Liver (tissue), 8 donors: ENCODE measurements at regions not wholly inside any gene's neighbourhood (a gene's known extent, or its start where the extent isn't known, plus 50 kb on each side); places are given as distances from the start of the nearest gene placed in this dataset.

ENCODE experiments used
- DNase-seq: peaks from one replicate; pipeline ENCODE4 v3.0.0-alpha.2; 2017; ENCODE audit warnings: low spot score
- H3K27ac ChIP-seq, 2 donors: one replicate each; pipeline ENCODE4 v1.7.0; 2013; ENCODE audit warnings: inconsistent platforms in 2 of 2, low read length in 2 of 2, control low read depth in 1 of 2, low read depth in 1 of 2, mild to moderate bottlenecking in 1 of 2
- H3K27me3 ChIP-seq, 4 donors: one replicate each; pipeline versions ENCODE4 v1.6.1 to v1.7.0; 2013; ENCODE audit warnings: low read length in 3 of 4, inconsistent platforms in 1 of 4, mild to moderate bottlenecking in 1 of 4, moderate library complexity in 1 of 4; ENCODE audit not compliant: control insufficient read depth in 4 of 4, insufficient read depth in 4 of 4
- H3K36me3 ChIP-seq, 4 donors: one replicate each; pipeline versions ENCODE4 v1.6.1 to v1.7.0; 2013; ENCODE audit warnings: low read length in 3 of 4, mild to moderate bottlenecking in 3 of 4, low read depth in 1 of 4, moderate library complexity in 1 of 4; ENCODE audit not compliant: control insufficient read depth in 4 of 4, insufficient read depth in 3 of 4
- H3K4me1 ChIP-seq, 4 donors: one replicate each; pipeline versions ENCODE4 v1.6.1 to v1.7.0; 2013; ENCODE audit warnings: low read length in 3 of 4, mild to moderate bottlenecking in 3 of 4, moderate library complexity in 1 of 4; ENCODE audit not compliant: control insufficient read depth in 4 of 4, insufficient read depth in 4 of 4
- H3K4me3 ChIP-seq, 3 donors: one replicate each; pipeline versions ENCODE4 v1.6.1 to v1.7.0; 2013; ENCODE audit warnings: low read length in 3 of 3, control low read depth in 1 of 3, low read depth in 1 of 3, mild to moderate bottlenecking in 1 of 3
- H3K9ac ChIP-seq, 2 donors: one replicate each; pipeline ENCODE4 v1.7.0; 2013; ENCODE audit warnings: low read length in 2 of 2, mild to moderate bottlenecking in 2 of 2, moderate library complexity in 2 of 2, control low read depth in 1 of 2, low read depth in 1 of 2
- H3K9me3 ChIP-seq, 4 donors: one replicate each; pipeline versions ENCODE4 v1.6.1 to v1.7.0; 2013; ENCODE audit warnings: low read length in 3 of 4; ENCODE audit not compliant: control insufficient read depth in 4 of 4
- ATF3 ChIP-seq: IDR thresholded peaks from 2 replicates; pipeline ENCODE4 v1.6.1; 2016; ENCODE audit warnings: antibody characterized with exemption
- CTCF ChIP-seq: fragments of 150-350 bp; IDR thresholded peaks from 2 replicates; pipeline ENCODE4 v1.5.1; 2017; ENCODE audit warnings: improper control_type of control experiment, low read depth, low read length; ENCODE audit not compliant: missing input control
- EGR1 ChIP-seq, 2 donors: IDR thresholded peaks; 2 replicates each; pipeline ENCODE4 v1.6.1; 2016 to 2018; ENCODE audit warnings: antibody characterized with exemption in 2 of 2, low read depth in 2 of 2
- FOXA1 ChIP-seq: IDR thresholded peaks from 2 replicates; pipeline ENCODE4 v1.6.1; 2016; ENCODE audit warnings: antibody characterized with exemption
- FOXA2 ChIP-seq: IDR thresholded peaks from 2 replicates; pipeline ENCODE4 v1.6.1; 2016; ENCODE audit warnings: antibody characterized with exemption
- GABPA ChIP-seq, 2 donors: IDR thresholded peaks in 1 of 2; conservative IDR thresholded peaks in 1 of 2; 2 replicates each; pipeline ENCODE4 v1.6.1; 2016; ENCODE audit warnings: antibody characterized with exemption in 2 of 2, mild to moderate bottlenecking in 1 of 2, moderate library complexity in 1 of 2
- HNF4A ChIP-seq, 2 donors: conservative IDR thresholded peaks; 2 replicates each; pipeline ENCODE4 v1.6.1; 2016; ENCODE audit warnings: antibody characterized with exemption in 2 of 2, mild to moderate bottlenecking in 2 of 2
- HNF4G ChIP-seq: IDR thresholded peaks from 2 replicates; pipeline ENCODE4 v1.6.1; 2016; ENCODE audit warnings: antibody characterized with exemption
- JUND ChIP-seq, 2 donors: IDR thresholded peaks; 2 replicates each; pipeline ENCODE4 v1.6.1; 2016; ENCODE audit warnings: antibody characterized with exemption in 2 of 2
- MAX ChIP-seq: IDR thresholded peaks from 2 replicates; pipeline ENCODE4 v1.6.1; 2016; ENCODE audit warnings: antibody characterized with exemption
- NR2F2 ChIP-seq: IDR thresholded peaks from 2 replicates; pipeline ENCODE4 v1.6.1; 2016; ENCODE audit warnings: antibody characterized with exemption
- RAD21 ChIP-seq, 2 donors: IDR thresholded peaks; 2 replicates each; pipeline ENCODE4 v1.6.1; 2016; ENCODE audit warnings: antibody characterized with exemption in 2 of 2, mild to moderate bottlenecking in 2 of 2
- RXRA ChIP-seq, 2 donors: IDR thresholded peaks; 2 replicates each; pipeline ENCODE4 v1.6.1; 2017 to 2018; ENCODE audit warnings: antibody characterized with exemption in 2 of 2, mild to moderate bottlenecking in 1 of 2
- SP1 ChIP-seq: IDR thresholded peaks from 2 replicates; pipeline ENCODE4 v1.6.1; 2018; ENCODE audit warnings: antibody characterized with exemption, mild to moderate bottlenecking
- TAF1 ChIP-seq: conservative IDR thresholded peaks from 2 replicates; pipeline ENCODE4 v1.6.1; 2016; ENCODE audit warnings: antibody characterized with exemption, mild to moderate bottlenecking
- YY1 ChIP-seq: IDR thresholded peaks from 2 replicates; pipeline ENCODE4 v1.6.1; 2016; ENCODE audit warnings: antibody characterized with exemption, mild to moderate bottlenecking
- WGBS: extraction: QIAGEN DNeasy Blood & Tissue Kit; methylation state at CpG from one replicate; pipeline ENCODE4 v1.1.7; 2013; 5-methylcytosine and 5-hydroxymethylcytosine counted together
- TF ChIP-seq, protein P1 (sequence below): IDR thresholded peaks from 2 replicates; pipeline ENCODE4 v1.6.1; 2016; ENCODE audit warnings: antibody characterized with exemption, mild to moderate bottlenecking
- TF ChIP-seq, protein P2 (sequence below): IDR thresholded peaks from 2 replicates; pipeline ENCODE4 v1.6.1; 2016; ENCODE audit warnings: antibody characterized with exemption
- donor health status: healthy.
- donor health status: healthy.
- donor health status: healthy.
- donor health status: healthy.
- donor health status: healthy.

GRCh38 chr4:152098365-152099060 lies 337.7 kb upstream of the GATB start:
- TF ChIP-seq ATF3 (no peak), RXRA (IDR thresholded peaks at IDR 0.05) (no peak), FOXA2 (no peak), EGR1 (IDR thresholded peaks at IDR 0.05; ENCODE audit: low read depth in 2 of 2) (no peak), HNF4G (no peak)
- Histone ChIP-seq H3K4me3 (no peak overlapping the region), H3K9ac (no peak overlapping the region), H3K4me1 (no peaks in the 10 kb centered on the region), H3K27me3 (no peaks in the 10 kb centered on the region), H3K36me3 (no peaks in the 10 kb centered on the region), H3K27ac (no peak overlapping the region), H3K9me3 (peaks cover 0 to 3% (median under 1%) of the 10 kb centered on the region in 4 donors)
- 96% methylated on average over 8 of the region's 8 CpGs for WGBS
- no peak for DNase-seq

DNA sequence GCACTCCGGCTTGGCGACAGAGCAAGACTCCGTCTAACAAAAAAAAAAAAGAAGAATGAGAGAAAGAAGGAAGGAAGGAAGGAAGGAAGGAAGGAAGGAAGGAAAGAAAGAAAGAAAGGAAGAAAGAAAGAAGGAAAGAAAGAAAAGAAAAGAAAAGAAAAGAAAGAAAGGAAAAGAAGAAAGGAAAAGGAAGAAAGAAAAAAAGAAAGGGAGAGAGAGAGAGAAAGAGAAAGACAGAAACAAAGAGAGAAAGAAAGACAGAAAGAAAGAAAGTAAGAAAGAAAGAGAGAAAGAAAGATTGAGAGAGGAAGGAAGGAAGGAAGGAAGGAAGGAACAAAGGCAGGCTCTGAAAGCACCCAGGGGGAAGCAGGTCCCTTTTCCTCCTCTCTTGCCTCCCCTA lies 336.6 kb upstream of the GATB start:
- TF ChIP-seq NR2F2, result no peak
- DNase-seq, result no peak
- no peaks in the 10 kb centered on the region for H3K27me3 ChIP-seq
- 98% methylated on average over 3 of the region's 3 CpGs for WGBS
- H3K4me3 ChIP-seq, result no peak overlapping the region
- no peaks in the 10 kb centered on the region for H3K36me3 ChIP-seq
- H3K9me3 ChIP-seq, result peaks cover 0 to 3% (median under 1%) of the 10 kb centered on the region in 4 donors
- H3K9ac ChIP-seq, result no peak overlapping the region
- no peak overlapping the region for H3K27ac ChIP-seq
- no peaks in the 10 kb centered on the region for H3K4me1 ChIP-seq

- Histone ChIP-seq H3K9me3 (peaks cover 0 to 3% (median under 1%) of the 10 kb centered on the region in 4 donors), H3K27me3 (no peaks in the 10 kb centered on the region), H3K4me1 (no peaks in the 10 kb centered on the region), H3K9ac (no peak overlapping the region), H3K27ac (no peak overlapping the region), H3K4me3 (no peak overlapping the region), H3K36me3 (no peaks in the 10 kb centered on the region)
- WGBS, result 87% methylated on average over 1 of the region's 1 CpG
- TF ChIP-seq HNF4A (conservative IDR thresholded peaks at IDR 0.05) (no peak), GABPA (IDR thresholded peaks at IDR 0.05 in 1 of 2, conservative IDR thresholded peaks at IDR 0.05 in 1 of 2) (no peak), FOXA1 (no peak), SP1 (no peak), JUND (IDR thresholded peaks at IDR 0.05) (no peak), NR2F2 (no peak), HNF4G (no peak), ATF3 (no peak), MAX (no peak), TAF1 (no peak), CTCF (no peak), RXRA (IDR thresholded peaks at IDR 0.05) (no peak), YY1 (no peak), FOXA2 (no peak), RAD21 (IDR thresholded peaks at IDR 0.05) (no peak)
- TF ChIP-seq, protein P1, sequence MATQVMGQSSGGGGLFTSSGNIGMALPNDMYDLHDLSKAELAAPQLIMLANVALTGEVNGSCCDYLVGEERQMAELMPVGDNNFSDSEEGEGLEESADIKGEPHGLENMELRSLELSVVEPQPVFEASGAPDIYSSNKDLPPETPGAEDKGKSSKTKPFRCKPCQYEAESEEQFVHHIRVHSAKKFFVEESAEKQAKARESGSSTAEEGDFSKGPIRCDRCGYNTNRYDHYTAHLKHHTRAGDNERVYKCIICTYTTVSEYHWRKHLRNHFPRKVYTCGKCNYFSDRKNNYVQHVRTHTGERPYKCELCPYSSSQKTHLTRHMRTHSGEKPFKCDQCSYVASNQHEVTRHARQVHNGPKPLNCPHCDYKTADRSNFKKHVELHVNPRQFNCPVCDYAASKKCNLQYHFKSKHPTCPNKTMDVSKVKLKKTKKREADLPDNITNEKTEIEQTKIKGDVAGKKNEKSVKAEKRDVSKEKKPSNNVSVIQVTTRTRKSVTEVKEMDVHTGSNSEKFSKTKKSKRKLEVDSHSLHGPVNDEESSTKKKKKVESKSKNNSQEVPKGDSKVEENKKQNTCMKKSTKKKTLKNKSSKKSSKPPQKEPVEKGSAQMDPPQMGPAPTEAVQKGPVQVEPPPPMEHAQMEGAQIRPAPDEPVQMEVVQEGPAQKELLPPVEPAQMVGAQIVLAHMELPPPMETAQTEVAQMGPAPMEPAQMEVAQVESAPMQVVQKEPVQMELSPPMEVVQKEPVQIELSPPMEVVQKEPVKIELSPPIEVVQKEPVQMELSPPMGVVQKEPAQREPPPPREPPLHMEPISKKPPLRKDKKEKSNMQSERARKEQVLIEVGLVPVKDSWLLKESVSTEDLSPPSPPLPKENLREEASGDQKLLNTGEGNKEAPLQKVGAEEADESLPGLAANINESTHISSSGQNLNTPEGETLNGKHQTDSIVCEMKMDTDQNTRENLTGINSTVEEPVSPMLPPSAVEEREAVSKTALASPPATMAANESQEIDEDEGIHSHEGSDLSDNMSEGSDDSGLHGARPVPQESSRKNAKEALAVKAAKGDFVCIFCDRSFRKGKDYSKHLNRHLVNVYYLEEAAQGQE, result no peak
- TF ChIP-seq, protein P2, sequence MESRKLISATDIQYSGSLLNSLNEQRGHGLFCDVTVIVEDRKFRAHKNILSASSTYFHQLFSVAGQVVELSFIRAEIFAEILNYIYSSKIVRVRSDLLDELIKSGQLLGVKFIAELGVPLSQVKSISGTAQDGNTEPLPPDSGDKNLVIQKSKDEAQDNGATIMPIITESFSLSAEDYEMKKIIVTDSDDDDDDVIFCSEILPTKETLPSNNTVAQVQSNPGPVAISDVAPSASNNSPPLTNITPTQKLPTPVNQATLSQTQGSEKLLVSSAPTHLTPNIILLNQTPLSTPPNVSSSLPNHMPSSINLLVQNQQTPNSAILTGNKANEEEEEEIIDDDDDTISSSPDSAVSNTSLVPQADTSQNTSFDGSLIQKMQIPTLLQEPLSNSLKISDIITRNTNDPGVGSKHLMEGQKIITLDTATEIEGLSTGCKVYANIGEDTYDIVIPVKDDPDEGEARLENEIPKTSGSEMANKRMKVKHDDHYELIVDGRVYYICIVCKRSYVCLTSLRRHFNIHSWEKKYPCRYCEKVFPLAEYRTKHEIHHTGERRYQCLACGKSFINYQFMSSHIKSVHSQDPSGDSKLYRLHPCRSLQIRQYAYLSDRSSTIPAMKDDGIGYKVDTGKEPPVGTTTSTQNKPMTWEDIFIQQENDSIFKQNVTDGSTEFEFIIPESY, result no peak
- no peak for DNase-seq
These were observed 334.9 kb upstream of the GATB start for GRCh38 chr4:152095701-152096070.
